HEK293T (cell line): ENCODE measurements at regions not wholly inside any gene's neighbourhood (a gene's known extent, or its start where the extent isn't known, plus 50 kb on each side); places are given as distances from the start of the nearest gene placed in this dataset.

Source experiments
- CTCF ChIA-PET: fragments of 350-600 bp; formaldehyde crosslinking; extraction: SDS; loops from one replicate; lab custom pipeline; 2021; ENCODE audit warnings: antibody characterized with exemption, inconsistent platforms; lab: Yijun Ruan, JAX
- POLR2A ChIA-PET: fragments of 350-600 bp; formaldehyde crosslinking; extraction: SDS; loops from one replicate; lab custom pipeline; 2020; ENCODE audit warnings: antibody characterized with exemption, inconsistent platforms; lab: Yijun Ruan, JAX
- DNase-seq: peaks from one replicate; pipeline ENCODE4 v3.0.0; 2012; ENCODE audit warnings: mixed read lengths; ENCODE audit errors: extremely low spot score
- ARNT ChIP-seq: fragments of 450-650 bp; IDR thresholded peaks from 2 replicates; pipeline ENCODE4 v1.6.1; 2017; ENCODE audit warnings: mild to moderate bottlenecking
- BHLHE40 ChIP-seq: fragments of 450-650 bp; IDR thresholded peaks from 2 replicates; pipeline ENCODE4 v1.6.1; 2016; ENCODE audit warnings: mild to moderate bottlenecking, moderate library complexity, borderline replicate concordance
- CTBP1 ChIP-seq: fragments of 450-650 bp; IDR thresholded peaks from 2 replicates; pipeline ENCODE4 v1.6.1; 2016; ENCODE audit warnings: borderline replicate concordance
- ELF4 ChIP-seq: fragments of 450-650 bp; IDR thresholded peaks from 2 replicates; pipeline ENCODE4 v1.6.1; 2017; ENCODE audit warnings: antibody characterized with exemption
- FOXA1 ChIP-seq: fragments of 450-650 bp; IDR thresholded peaks from 2 replicates; pipeline ENCODE4 v1.6.1; 2016; ENCODE audit warnings: mild to moderate bottlenecking
- FOXK2 ChIP-seq: fragments of 450-650 bp; IDR thresholded peaks from 2 replicates; pipeline ENCODE4 v1.6.1; 2016; ENCODE audit warnings: mild to moderate bottlenecking
- FOXM1 ChIP-seq: fragments of 450-650 bp; IDR thresholded peaks from 2 replicates; pipeline ENCODE4 v1.6.1; 2017; ENCODE audit warnings: mild to moderate bottlenecking, borderline replicate concordance
- HDGF ChIP-seq: fragments of 450-650 bp; IDR thresholded peaks from 2 replicates; pipeline ENCODE4 v1.6.1; 2017; ENCODE audit warnings: antibody characterized with exemption, borderline replicate concordance
- L3MBTL2 ChIP-seq: fragments of 450-650 bp; conservative IDR thresholded peaks from 2 replicates; pipeline ENCODE4 v1.6.1; 2016; ENCODE audit warnings: mild to moderate bottlenecking
- LEF1 ChIP-seq: fragments of 450-650 bp; IDR thresholded peaks from 2 replicates; pipeline ENCODE4 v1.6.1; 2017; ENCODE audit warnings: mild to moderate bottlenecking, borderline replicate concordance
- NFRKB ChIP-seq: fragments of 450-650 bp; IDR thresholded peaks from 2 replicates; pipeline ENCODE4 v1.6.1; 2016; ENCODE audit warnings: mild to moderate bottlenecking, moderate library complexity
- PKNOX1 ChIP-seq: fragments of 450-650 bp; IDR thresholded peaks from 2 replicates; pipeline ENCODE4 v1.6.1; 2016
- SP1 ChIP-seq: fragments of 450-650 bp; IDR thresholded peaks from 2 replicates; pipeline ENCODE4 v1.6.1; 2017
- SUZ12 ChIP-seq: fragments of 450-650 bp; IDR thresholded peaks from 2 replicates; pipeline ENCODE4 v1.6.1; 2016; ENCODE audit warnings: mild to moderate bottlenecking
- TARDBP ChIP-seq: fragments of 450-650 bp; IDR thresholded peaks from 2 replicates; pipeline ENCODE4 v1.6.1; 2016
- ZNF384 ChIP-seq: fragments of 450-650 bp; IDR thresholded peaks from 2 replicates; pipeline ENCODE4 v1.6.1; 2016

GRCh38 chr15:53414167-53414566, 345.3 kb downstream of the WDR72 start:
- ChIA-PET POLR2A (no interaction called here), CTCF (no interaction called here)
- DNase-seq: no peak
- TF ChIP-seq L3MBTL2 (no peak), LEF1 (no peak), FOXA1 (no peak), SP1 (no peak), BHLHE40 (no peak)

GRCh38 chr15:53412542-53412941, 346.9 kb downstream of the WDR72 start:
- no peak for TF ChIP-seq ZNF384
- TF ChIP-seq CTBP1: no peak
- no peak for TF ChIP-seq ARNT
- ChIA-PET CTCF (no interaction called here), POLR2A (no interaction called here)
- DNase-seq: no peak

GRCh38 chr15:53404930-53405493, 354.5 kb downstream of the WDR72 start:
- ChIA-PET POLR2A (no interaction called here), CTCF (no interaction called here)
- no peak for DNase-seq
- TF ChIP-seq ARNT (no peak), ZNF384 (no peak), ELF4 (no peak), L3MBTL2 (no peak), PKNOX1 (no peak)

GRCh38 chr15:53401503-53401902, 358.0 kb downstream of the WDR72 start:
- ChIA-PET CTCF (no interaction called here), POLR2A (no interaction called here)
- no peak for TF ChIP-seq HDGF
- no peak for TF ChIP-seq TARDBP
- TF ChIP-seq FOXK2: no peak
- no peak for TF ChIP-seq NFRKB
- TF ChIP-seq BHLHE40: no peak
- no peak for TF ChIP-seq FOXM1
- no peak for TF ChIP-seq PKNOX1
- TF ChIP-seq ARNT: no peak
- DNase-seq: no peak

GRCh38 chr15:53400986-53401385, 358.5 kb downstream of the WDR72 start:
- no peak for TF ChIP-seq FOXK2
- no peak for TF ChIP-seq ZNF384
- TF ChIP-seq BHLHE40: no peak
- TF ChIP-seq CTBP1: no peak
- no peak for TF ChIP-seq FOXA1
- TF ChIP-seq HDGF: no peak
- no peak for TF ChIP-seq TARDBP
- no peak for TF ChIP-seq FOXM1
- TF ChIP-seq ARNT: no peak
- no peak for TF ChIP-seq SP1
- TF ChIP-seq LEF1: no peak
- TF ChIP-seq ELF4: no peak
- no peak for TF ChIP-seq NFRKB
- TF ChIP-seq L3MBTL2: no peak
- TF ChIP-seq SUZ12: no peak
- TF ChIP-seq PKNOX1: no peak
- no peak for DNase-seq
- ChIA-PET CTCF (no interaction called here), POLR2A (no interaction called here)

- ChIA-PET POLR2A (no interaction called here), CTCF (no interaction called here)
- no peak for TF ChIP-seq HDGF
- no peak for TF ChIP-seq ZNF384
- no peak for DNase-seq
Observed at GRCh38 chr15:53397041-53397616, 362.3 kb downstream of the WDR72 start.

- TF ChIP-seq LEF1 (no peak), SUZ12 (no peak), HDGF (no peak), ZNF384 (no peak), TARDBP (no peak), NFRKB (no peak), FOXA1 (no peak), ARNT (no peak), BHLHE40 (no peak), FOXK2 (no peak)
- no peak for DNase-seq
- POLR2A ChIA-PET: no interaction called here
- CTCF ChIA-PET: no interaction called here
Observed at GRCh38 chr15:53395871-53396270, 363.6 kb downstream of the WDR72 start.
